Lower leg skin (tissue), 3 donors: ENCODE measurements at regions not wholly inside any gene's neighbourhood (a gene's known extent, or its start where the extent isn't known, plus 50 kb on each side); places are given as distances from the start of the nearest gene placed in this dataset.
"Not testable (repeated sequence)": the region's sequence is repeated elsewhere in the genome, so short reads cannot be mapped to it uniquely, and the experiment has no call there.

Experiments
- CTCF ChIP-seq, 3 donors: fragments of 450-650 bp; IDR thresholded peaks; one replicate each; pipeline ENCODE4 v1.5.1; 2016; ENCODE audit warnings: antibody characterized with exemption in 3 of 3, mild to moderate bottlenecking in 3 of 3, moderate library complexity in 2 of 3
- POLR2A ChIP-seq, 2 donors: fragments of 450-650 bp; IDR thresholded peaks; one replicate each; pipeline ENCODE4 v1.6.1; 2016 to 2017; ENCODE audit warnings: antibody characterized with exemption in 2 of 2, mild to moderate bottlenecking in 1 of 2, moderate library complexity in 1 of 2

DNA sequence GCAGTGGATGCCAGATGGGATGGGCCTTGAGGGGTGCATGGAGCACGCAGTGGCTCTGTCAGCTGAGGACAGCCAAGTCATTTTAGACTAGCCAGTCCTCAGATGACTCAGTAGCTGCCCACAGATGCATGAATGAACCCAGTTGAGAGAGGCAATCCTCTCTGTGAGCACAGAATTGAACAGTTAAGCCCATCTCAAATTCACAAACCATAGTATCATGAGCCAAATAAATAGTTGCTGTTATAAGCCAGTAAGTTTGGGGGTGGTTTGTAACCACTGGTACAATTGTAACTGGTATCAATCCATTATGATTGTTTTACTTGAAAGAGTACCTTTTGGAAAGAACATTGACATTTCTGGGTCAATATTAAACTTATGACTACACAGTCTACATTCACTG is 120.0 kb upstream of the NEK3 start:
- TF ChIP-seq POLR2A, CTCF (IDR thresholded peaks at IDR 0.05): not testable (repeated sequence)
